H9 (cell line): ENCODE measurements at regions not wholly inside any gene's neighbourhood (a gene's known extent, or its start where the extent isn't known, plus 50 kb on each side); places are given as distances from the start of the nearest gene placed in this dataset.
"Not testable (repeated sequence)": the region's sequence is repeated elsewhere in the genome, so short reads cannot be mapped to it uniquely, and the experiment has no call there.

Experiments
- DNase-seq: peaks from one replicate; pipeline ENCODE4 v3.0.0-alpha.2; 2017
- H2AFZ ChIP-seq: one replicate; pipeline ENCODE4 v1.6.1; 2013; ENCODE audit warnings: mild to moderate bottlenecking, low read length, control low read depth, moderate library complexity
- H2AK5ac ChIP-seq: 2 replicates; pipeline ENCODE4 v1.6.1; 2013; ENCODE audit warnings: low read length, control low read depth, mixed read lengths; ENCODE audit not compliant: insufficient read length
- H2BK120ac ChIP-seq: one replicate; pipeline ENCODE4 v1.6.1; 2013; ENCODE audit warnings: low read depth, mild to moderate bottlenecking, low read length, control low read depth, inconsistent platforms; ENCODE audit not compliant: poor library complexity, severe bottlenecking
- H2BK12ac ChIP-seq: 2 replicates; pipeline ENCODE4 v1.6.1; 2013; ENCODE audit warnings: low read length, control low read depth, mixed read lengths, low read depth; ENCODE audit not compliant: insufficient read length
- H2BK15ac ChIP-seq: 2 replicates; pipeline ENCODE4 v1.6.1; 2013; ENCODE audit warnings: low read depth, low read length, control low read depth
- H2BK20ac ChIP-seq: one replicate; pipeline ENCODE4 v1.6.1; 2013; ENCODE audit warnings: low read depth, mild to moderate bottlenecking, low read length, control low read depth, inconsistent platforms; ENCODE audit not compliant: poor library complexity, severe bottlenecking
- H2BK5ac ChIP-seq: 2 replicates; pipeline ENCODE4 v1.6.1; 2013; ENCODE audit warnings: low read length, control low read depth, mixed read lengths; ENCODE audit not compliant: insufficient read length
- H3K14ac ChIP-seq: 2 replicates; pipeline ENCODE4 v1.6.1; 2013; ENCODE audit warnings: low read length, control low read depth; ENCODE audit not compliant: insufficient read depth
- H3K18ac ChIP-seq: 2 replicates; pipeline ENCODE4 v1.6.1; 2013; ENCODE audit warnings: low read depth, mild to moderate bottlenecking, mixed read lengths, low read length, control low read depth; ENCODE audit not compliant: insufficient read length
- H3K23ac ChIP-seq: 2 replicates; pipeline ENCODE4 v1.6.1; 2013; ENCODE audit warnings: low read length, control low read depth, mixed read lengths, low read depth; ENCODE audit not compliant: insufficient read length
- H3K23me2 ChIP-seq: 2 replicates; pipeline ENCODE4 v1.6.1; 2013; ENCODE audit warnings: low read depth, mild to moderate bottlenecking, mixed read lengths, low read length, control low read depth; ENCODE audit not compliant: insufficient read length, poor library complexity, severe bottlenecking
- H3K27ac ChIP-seq: 2 replicates; pipeline ENCODE4 v1.5.1; 2013; ENCODE audit warnings: low read length, control low read depth, mixed read lengths, low read depth; ENCODE audit not compliant: insufficient read length
- H3K27me3 ChIP-seq: 2 replicates; pipeline ENCODE4 v1.6.1; 2013; ENCODE audit warnings: low read length, control low read depth, inconsistent platforms; ENCODE audit not compliant: insufficient read depth
- H3K4ac ChIP-seq: 2 replicates; pipeline ENCODE4 v1.6.1; 2013; ENCODE audit warnings: low read depth, mild to moderate bottlenecking, control low read depth, inconsistent platforms, low read length, moderate library complexity
- H3K4me1 ChIP-seq: 2 replicates; pipeline ENCODE4 v1.6.1; 2013; ENCODE audit warnings: low read length, control low read depth, inconsistent platforms; ENCODE audit not compliant: insufficient read depth
- H3K4me2 ChIP-seq: 2 replicates; pipeline ENCODE4 v1.6.1; 2013; ENCODE audit warnings: low read length, control low read depth, mixed read lengths; ENCODE audit not compliant: insufficient read length, insufficient read depth
- H3K56ac ChIP-seq: 2 replicates; pipeline ENCODE4 v1.6.1; 2013; ENCODE audit warnings: low read depth, mild to moderate bottlenecking, mixed read lengths, low read length, control low read depth; ENCODE audit not compliant: insufficient read length
- H3K79me1 ChIP-seq: 2 replicates; pipeline ENCODE4 v1.6.1; 2013; ENCODE audit warnings: low read depth, mild to moderate bottlenecking, moderate library complexity, low read length, control low read depth, inconsistent platforms; ENCODE audit not compliant: insufficient read depth, poor library complexity, severe bottlenecking
- H3K79me2 ChIP-seq: 2 replicates; pipeline ENCODE4 v1.6.1; 2013; ENCODE audit warnings: low read length, control low read depth, inconsistent platforms; ENCODE audit not compliant: insufficient read depth
- H3K9ac ChIP-seq: 2 replicates; pipeline ENCODE4 v1.6.1; 2013; ENCODE audit warnings: low read length, control low read depth, mixed read lengths; ENCODE audit not compliant: insufficient read length; ENCODE audit errors: extremely low read depth
- H3K9me3 ChIP-seq: one replicate; pipeline ENCODE4 v1.6.1; 2013; ENCODE audit warnings: low read depth, low read length, inconsistent platforms; ENCODE audit not compliant: control insufficient read depth
- H3T11ph ChIP-seq: one replicate; pipeline ENCODE4 v1.6.1; 2013; ENCODE audit warnings: mild to moderate bottlenecking, low read length, control low read depth, inconsistent platforms
- H4K20me1 ChIP-seq: one replicate; pipeline ENCODE4 v1.6.1; 2013; ENCODE audit not compliant: control insufficient read depth, insufficient read length, insufficient read depth
- H4K5ac ChIP-seq: 2 replicates; pipeline ENCODE4 v1.6.1; 2013; ENCODE audit warnings: low read depth, mild to moderate bottlenecking, mixed read lengths, low read length, control low read depth; ENCODE audit not compliant: insufficient read length
- H4K8ac ChIP-seq: replicated peaks from 2 replicates; pipeline ENCODE4 v1.6.1; 2013; ENCODE audit warnings: low read length, control low read depth, mixed read lengths, low read depth; ENCODE audit not compliant: insufficient read length
- H4K91ac ChIP-seq: 2 replicates; pipeline ENCODE4 v1.6.1; 2013; ENCODE audit warnings: low read depth, mild to moderate bottlenecking, moderate library complexity, mixed read lengths, low read length, control low read depth; ENCODE audit not compliant: insufficient read length
- H3K27ac Mint-ChIP-seq, 3 experiments: 2 replicates in 2 of 3; 3 replicates in 1 of 3; pipeline ENCODE4 v1.8.0; 2020 to 2021; ENCODE audit warnings: mixed read lengths in 3 of 3, mild to moderate bottlenecking in 1 of 3, moderate library complexity in 1 of 3
- H3K27me3 Mint-ChIP-seq: 2 replicates; pipeline ENCODE4 v1.8.0; 2021; ENCODE audit warnings: low read depth, mild to moderate bottlenecking, moderate library complexity, mixed read lengths
- H3K36me3 Mint-ChIP-seq, 3 experiments: 2 replicates in 2 of 3; 3 replicates in 1 of 3; pipeline ENCODE4 v1.8.0; 2020 to 2021; ENCODE audit warnings: low read depth in 3 of 3, mixed read lengths in 3 of 3; ENCODE audit not compliant: insufficient read depth in 1 of 3
- H3K4me1 Mint-ChIP-seq, 2 experiments: 2 replicates each; pipeline ENCODE4 v1.8.0; 2020; ENCODE audit warnings: mixed read lengths in 2 of 2
- H3K4me3 Mint-ChIP-seq, 2 experiments: 2 replicates in 1 of 2; 3 replicates in 1 of 2; pipeline ENCODE4 v1.8.0; 2020 to 2021; ENCODE audit warnings: mild to moderate bottlenecking in 2 of 2, mixed read lengths in 2 of 2, moderate library complexity in 1 of 2
- H3K9me3 Mint-ChIP-seq, 2 experiments: 2 replicates in 1 of 2; 3 replicates in 1 of 2; pipeline ENCODE4 v1.8.0; 2020; ENCODE audit warnings: mild to moderate bottlenecking in 2 of 2, mixed read lengths in 2 of 2, moderate library complexity in 1 of 2
- WGBS: extraction: QIAGEN DNeasy Blood & Tissue Kit; methylation state at CpG from one replicate; pipeline ENCODE4 v1.1.7; 2013; ENCODE audit warnings: missing lambda C conversion rate, low lambda C conversion rate, mixed read lengths; ENCODE audit not compliant: insufficient read length; ENCODE audit errors: extremely low coverage; 5-methylcytosine and 5-hydroxymethylcytosine counted together

GRCh38 chr9:38904719-38905118, 184.8 kb upstream of the FAM240B start:
- H3T11ph ChIP-seq, H2AFZ ChIP-seq, H2AK5ac ChIP-seq, DNase-seq, H3K4me3 Mint-ChIP-seq, H2BK20ac ChIP-seq, H3K9me3 ChIP-seq, H4K5ac ChIP-seq, H3K27me3 ChIP-seq, H2BK5ac ChIP-seq, H3K14ac ChIP-seq, H3K23me2 ChIP-seq, H3K27me3 Mint-ChIP-seq, H3K79me1 ChIP-seq, H2BK12ac ChIP-seq, H3K4ac ChIP-seq, H3K27ac ChIP-seq, H3K9me3 Mint-ChIP-seq, H3K9ac ChIP-seq, H3K56ac ChIP-seq, H3K4me2 ChIP-seq, H4K20me1 ChIP-seq, H2BK120ac ChIP-seq, H3K4me1 ChIP-seq, H3K23ac ChIP-seq, H4K91ac ChIP-seq, H2BK15ac ChIP-seq, H3K18ac ChIP-seq, H3K36me3 Mint-ChIP-seq, H3K79me2 ChIP-seq, H3K4me1 Mint-ChIP-seq, H4K8ac ChIP-seq, H3K27ac Mint-ChIP-seq: not testable (repeated sequence)
- WGBS = no CpG with 5 or more reads among the region's 11 CpGs

- not testable (repeated sequence) for H2BK20ac ChIP-seq, H3K4ac ChIP-seq, H3K23ac ChIP-seq, DNase-seq, H3K4me2 ChIP-seq, H2BK120ac ChIP-seq, H4K8ac ChIP-seq, H3K79me1 ChIP-seq, H3K56ac ChIP-seq, H3T11ph ChIP-seq, H3K79me2 ChIP-seq, H3K9me3 Mint-ChIP-seq, H3K4me3 Mint-ChIP-seq, H4K5ac ChIP-seq, H3K27me3 ChIP-seq, H3K9me3 ChIP-seq, H2BK12ac ChIP-seq, H2BK5ac ChIP-seq, H4K20me1 ChIP-seq, H2AK5ac ChIP-seq, H3K27me3 Mint-ChIP-seq, H3K9ac ChIP-seq, H2BK15ac ChIP-seq, H3K23me2 ChIP-seq, H3K4me1 ChIP-seq, H4K91ac ChIP-seq, H3K18ac ChIP-seq, H2AFZ ChIP-seq, H3K4me1 Mint-ChIP-seq, H3K36me3 Mint-ChIP-seq, H3K27ac ChIP-seq, H3K14ac ChIP-seq, H3K27ac Mint-ChIP-seq
- WGBS = no CpG with 5 or more reads among the region's 10 CpGs
Observed at GRCh38 chr9:38901534-38902177, 181.7 kb upstream of the FAM240B start.
